Superior temporal gyrus (tissue), 1 donor: ENCODE measurements at regions not wholly inside any gene's neighbourhood (a gene's known extent, or its start where the extent isn't known, plus 50 kb on each side); places are given as distances from the start of the nearest gene placed in this dataset.

ENCODE experiments used
- DNase-seq: peaks from one replicate; pipeline ENCODE4 v3.0.0-alpha.2; 2016; ENCODE audit errors: extremely low spot score

- no peak for DNase-seq
Measured at GRCh38 chr5:145708169-145708568, 127.0 kb downstream of the PRELID2 start.

- DNase-seq: no peak
Measured at GRCh38 chr5:145704724-145705123, 130.4 kb downstream of the PRELID2 start.

DNA sequence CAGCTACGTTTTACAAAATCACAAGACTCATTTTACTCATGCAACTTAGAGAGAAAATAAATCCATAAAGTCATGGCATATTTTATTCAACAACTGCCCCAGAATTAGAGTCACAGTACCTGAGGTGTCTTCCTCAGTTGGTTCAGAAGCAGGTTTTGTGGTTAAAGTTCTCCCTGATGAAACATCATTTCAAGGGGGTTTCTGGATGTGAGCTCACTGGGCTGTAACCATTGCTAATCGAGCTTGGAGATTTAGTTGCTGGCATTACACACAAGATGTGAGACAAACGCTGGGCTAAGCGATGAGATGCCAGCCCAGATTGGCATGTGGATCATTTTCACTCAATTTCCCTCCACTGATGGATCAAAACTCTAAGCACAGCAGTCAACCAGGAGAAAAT is 131.3 kb downstream of the PRELID2 start:
- DNase-seq: no peak

DNA sequence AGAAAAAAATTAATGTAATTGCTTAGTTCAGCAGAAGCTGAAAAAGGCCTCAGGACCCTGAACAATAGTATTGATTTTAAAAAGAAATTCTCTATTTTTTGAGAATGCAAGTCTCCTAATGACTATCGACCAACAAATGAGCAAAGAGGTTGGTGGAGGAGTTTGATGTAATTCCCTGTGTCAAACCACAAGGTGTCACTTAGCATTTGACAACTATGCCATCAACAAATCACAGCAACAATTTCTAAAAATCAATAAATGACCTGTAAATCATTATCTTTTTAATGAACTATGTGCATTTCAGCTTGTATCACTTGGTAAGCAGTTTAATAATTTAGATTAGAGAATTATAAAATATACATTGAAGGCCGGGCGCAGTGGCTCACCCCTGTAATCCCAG is 133.7 kb downstream of the PRELID2 start:
- DNase-seq: no peak

GRCh38 chr5:145699846-145700245 is 135.3 kb downstream of the PRELID2 start:
- DNase-seq: no peak

DNA sequence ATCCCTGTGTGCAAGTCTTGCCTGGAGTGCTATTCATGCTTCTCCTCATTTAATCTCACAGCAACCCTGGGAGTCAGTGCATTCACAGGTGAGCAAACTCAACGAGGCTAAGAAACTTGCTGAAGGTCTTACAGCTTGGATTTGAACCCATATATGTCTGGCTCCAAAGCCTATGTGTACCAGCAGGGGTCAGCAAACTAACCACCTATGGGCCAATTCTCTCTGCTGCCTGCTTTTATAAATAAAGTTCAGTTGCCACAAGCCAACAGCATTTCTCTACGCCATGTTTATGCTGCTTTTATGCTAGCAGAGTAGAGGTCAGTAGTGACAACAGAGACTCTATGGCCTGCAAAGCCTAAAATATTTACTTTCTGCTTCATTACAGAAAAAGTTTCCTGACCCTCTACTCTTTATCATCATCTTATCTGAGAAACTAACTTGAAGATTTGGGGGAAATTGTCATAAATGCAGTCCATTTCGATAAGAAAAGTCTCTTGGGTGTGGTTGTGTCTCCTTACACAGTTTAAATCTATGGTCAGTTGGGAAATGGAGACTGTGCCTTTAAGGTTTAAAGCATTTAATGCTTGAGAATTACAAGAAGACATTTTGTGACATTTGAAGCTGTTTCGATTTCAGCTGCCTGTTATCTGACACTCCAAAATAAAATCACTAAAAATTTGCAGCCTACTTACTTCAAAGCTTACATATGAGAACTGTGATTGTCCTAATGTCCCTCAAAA is 137.7 kb downstream of the PRELID2 start:
- no peak for DNase-seq

- peak; percentile 69 for DNase-seq
Measured at GRCh38 chr5:145689235-145689634, 145.9 kb downstream of the PRELID2 start.

GRCh38 chr5:145687943-145688342 is 147.2 kb downstream of the PRELID2 start:
- DNase-seq: no peak

DNA sequence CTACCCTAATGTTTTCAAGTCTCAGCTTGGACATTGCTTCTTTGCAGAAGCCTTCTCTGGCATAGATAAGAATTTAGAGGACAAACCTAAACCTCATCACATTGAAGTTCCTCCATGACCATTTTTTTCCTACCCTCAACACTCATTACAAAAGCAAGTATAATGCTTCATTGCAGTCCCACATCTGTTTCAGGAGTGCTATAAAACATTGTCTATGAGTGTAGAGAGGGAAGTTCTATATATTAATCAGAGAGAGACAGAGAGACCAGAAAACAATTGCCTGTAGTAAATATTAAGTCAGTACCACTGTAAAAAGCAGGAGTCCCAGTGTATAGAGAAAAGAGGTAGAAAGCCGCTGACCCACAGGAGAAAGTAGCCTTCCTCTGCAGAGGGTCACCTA is 149.7 kb downstream of the PRELID2 start:
- no peak for DNase-seq

DNA sequence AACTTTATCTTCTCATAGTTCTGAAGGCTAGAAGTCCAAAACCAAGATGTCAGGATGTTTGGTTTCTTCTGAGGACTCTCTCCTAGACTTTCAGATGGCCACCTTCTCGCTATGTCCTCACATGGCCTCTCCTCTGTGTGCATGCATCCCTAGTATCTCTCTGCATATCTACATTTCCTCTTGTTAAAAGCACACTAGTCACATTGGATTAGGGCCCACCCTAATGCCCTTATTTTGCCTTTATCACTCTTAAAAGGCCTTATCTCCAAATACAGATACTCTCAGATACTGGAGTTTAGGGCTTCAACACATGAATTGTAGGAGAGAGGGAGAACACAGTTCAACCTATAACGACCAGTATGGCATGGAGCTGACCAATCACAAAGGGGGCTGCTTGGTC is 151.7 kb downstream of the PRELID2 start:
- DNase-seq: no peak

- no peak for DNase-seq
Measured at GRCh38 chr5:145682197-145682899, 152.8 kb downstream of the PRELID2 start.

- peak; percentile 87 for DNase-seq
Measured at GRCh38 chr5:145681686-145682085, 153.5 kb downstream of the PRELID2 start.

- DNase-seq: no peak
Measured at GRCh38 chr5:145681216-145681615, 153.9 kb downstream of the PRELID2 start.

DNA sequence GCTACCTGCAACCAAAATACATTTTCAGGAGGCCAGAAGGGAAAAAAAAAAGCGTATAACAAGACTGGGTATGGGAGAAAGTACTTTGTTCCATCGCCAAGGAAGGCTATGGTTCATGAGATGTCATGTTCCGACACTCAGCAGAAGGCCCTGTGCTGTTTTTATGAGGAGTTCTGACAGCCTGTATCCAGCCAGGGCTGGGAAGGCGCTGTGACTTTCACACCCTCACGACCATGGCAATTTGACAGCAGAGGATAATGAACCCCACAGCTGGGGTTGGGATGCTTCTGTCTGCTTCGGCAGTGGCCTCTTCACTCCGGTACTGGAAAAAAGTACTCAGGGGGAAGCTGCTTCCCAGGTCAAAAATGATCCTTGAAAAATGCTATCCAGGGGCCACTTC is 154.4 kb downstream of the PRELID2 start:
- no peak for DNase-seq

- no peak for DNase-seq
Measured at GRCh38 chr5:145680169-145680568, 155.0 kb downstream of the PRELID2 start.

DNA sequence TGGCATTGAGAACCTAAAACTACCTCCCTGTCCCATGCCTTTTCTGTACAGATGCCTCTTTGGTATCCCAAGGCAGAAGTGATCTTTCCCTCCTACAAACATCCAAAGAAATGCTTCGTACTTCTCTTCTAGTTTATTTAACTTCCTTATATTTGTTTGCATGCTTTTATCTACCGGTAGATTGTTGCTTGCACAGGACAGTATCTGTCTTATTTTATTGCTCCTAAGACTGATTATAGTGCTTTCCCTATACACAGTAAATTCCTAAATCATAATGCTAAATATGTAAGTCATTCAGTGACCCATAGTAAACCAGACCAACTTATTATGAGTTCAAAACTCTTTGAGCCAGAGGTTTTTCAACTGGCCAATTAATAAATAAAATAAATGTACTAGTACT is 156.9 kb downstream of the PRELID2 start:
- DNase-seq: no peak

- DNase-seq: no peak
Measured at GRCh38 chr5:145673786-145674185, 161.4 kb downstream of the PRELID2 start.

DNA sequence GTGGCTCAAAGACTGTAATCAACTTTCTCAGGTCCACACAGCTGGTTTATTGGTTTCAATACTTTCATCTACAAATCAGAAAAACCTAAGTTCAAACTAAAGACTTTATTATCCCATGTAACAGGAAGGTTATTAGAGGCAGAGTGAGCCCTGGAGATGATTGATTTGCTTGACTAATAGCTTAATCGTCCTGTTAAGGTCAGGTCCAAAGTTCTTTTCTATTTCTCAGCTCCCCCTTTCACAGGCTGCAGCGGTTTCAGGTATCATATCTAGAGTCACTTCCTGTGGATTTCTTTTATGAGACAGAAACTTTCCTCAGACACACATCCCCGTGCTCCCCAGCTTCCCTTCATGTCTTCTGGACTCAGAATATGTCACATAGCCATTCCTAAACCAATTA is 166.4 kb downstream of the PRELID2 start:
- DNase-seq: no peak

DNA sequence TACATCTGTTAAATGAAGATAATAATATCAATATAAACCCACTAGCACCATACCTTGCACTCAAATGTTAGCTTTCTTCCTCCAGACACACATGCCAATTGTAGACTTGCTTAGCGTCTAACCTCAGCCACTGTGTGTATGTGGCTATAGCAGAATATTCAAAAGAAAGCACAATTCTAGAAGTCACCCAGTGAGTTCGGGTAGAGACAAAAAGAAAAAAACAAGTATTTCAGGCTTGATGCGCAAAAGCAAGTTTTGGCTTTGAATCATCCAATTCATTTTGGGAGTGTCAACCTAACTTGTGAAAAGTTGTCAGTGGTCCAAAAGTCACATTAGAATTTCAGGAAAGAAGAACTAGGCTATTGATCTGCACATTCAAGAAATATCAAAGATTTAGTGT is 167.4 kb downstream of the PRELID2 start:
- no peak for DNase-seq

DNA sequence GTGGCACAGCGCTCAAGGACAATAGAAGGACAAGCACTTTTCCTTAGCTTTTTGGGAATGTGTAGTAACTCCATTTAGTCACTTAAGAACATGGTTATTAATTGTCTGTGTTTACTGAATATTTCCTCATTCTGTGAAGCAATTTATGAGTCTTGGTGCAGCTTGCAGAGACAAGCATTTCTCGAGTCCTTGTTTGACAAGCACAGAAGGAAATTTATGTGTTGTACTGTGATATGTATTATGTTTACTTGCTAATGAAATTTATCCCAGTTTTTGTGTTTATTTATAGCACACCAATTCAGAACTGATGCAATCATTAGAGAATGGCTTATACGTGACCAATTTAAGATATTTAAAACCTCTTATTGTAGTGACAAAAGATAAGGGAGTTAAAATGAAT is 168.6 kb downstream of the PRELID2 start:
- DNase-seq: no peak

DNA sequence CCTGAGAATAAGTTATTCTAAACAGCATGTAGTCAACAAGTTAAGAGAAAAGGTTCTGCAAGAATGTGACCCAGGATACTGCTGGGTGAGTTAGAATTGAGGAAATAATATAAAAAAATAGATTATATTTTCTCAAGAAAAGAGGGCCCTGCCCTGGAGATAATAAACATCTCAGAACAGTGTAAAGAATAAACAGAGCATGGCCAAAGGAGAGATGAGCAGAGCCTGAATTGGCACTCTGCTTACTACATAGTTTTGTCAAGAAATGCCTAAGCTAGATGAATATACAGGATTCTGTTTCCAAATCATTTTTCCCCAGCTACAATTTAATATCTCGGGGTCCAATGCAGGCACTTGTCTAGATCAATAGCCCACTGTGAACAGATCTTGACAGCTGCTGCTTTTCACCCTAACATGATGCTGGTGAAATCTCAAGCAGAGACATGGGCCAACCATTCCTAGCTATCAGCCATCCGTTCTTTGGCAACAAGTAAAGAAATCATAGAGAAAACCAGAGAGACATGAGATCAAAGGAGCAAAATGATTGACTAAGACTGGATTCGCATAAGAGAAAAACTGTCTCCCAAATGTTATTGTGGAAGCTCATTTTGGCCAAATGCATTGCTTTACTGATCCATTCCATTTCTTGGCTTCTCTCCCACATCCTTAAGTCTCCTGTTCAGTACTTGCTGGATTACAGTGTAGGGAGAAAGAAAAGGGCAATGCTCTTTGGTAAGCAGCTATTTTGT is 173.2 kb downstream of the PRELID2 start:
- no peak for DNase-seq

DNA sequence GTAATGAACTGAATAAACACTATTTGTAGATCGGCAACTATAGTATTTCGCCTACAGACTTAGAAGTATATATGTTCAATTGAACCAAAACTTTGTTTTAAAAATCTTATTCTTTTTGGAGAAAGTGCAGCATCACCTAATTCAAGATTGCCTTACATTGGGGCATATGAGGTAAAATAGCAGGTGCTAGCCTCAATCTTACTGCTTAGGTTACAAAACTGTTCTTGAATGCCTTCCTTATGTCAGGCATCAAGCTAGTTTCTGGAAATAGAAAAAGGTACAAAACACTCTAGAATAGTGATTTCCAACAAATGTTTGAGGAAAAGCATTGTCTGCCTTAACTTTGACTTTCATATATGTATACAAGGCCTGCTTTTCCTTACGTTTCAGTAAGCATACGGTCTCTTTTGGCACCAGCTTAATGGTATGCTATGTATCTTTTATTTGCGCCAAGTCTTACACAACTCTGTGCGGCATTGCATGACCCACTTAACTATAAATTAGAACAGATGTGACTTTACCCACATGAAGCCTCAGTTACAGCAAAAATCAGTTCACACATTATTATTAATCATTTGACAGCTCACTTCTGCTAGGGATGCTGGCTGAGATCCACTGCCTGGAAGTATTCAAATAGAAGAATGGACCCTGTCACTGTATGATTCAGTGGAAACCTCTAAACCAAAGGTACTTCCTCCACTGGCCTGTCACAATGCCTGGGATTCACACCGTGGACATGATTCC is 174.1 kb downstream of the PRELID2 start:
- DNase-seq: no peak
